Natural killer cell (primary cell): ENCODE measurements at regions not wholly inside any gene's neighbourhood (a gene's known extent, or its start where the extent isn't known, plus 50 kb on each side); places are given as distances from the start of the nearest gene placed in this dataset.
A peak's percentile ranks its signal among the peaks of the same experiment; 100 is the strongest.

ENCODE experiments used
- ATAC-seq, 3 donors: fragments of 150-1000 bp in 2 of 3; fragments of 200-7000 bp in 1 of 3; cut with Tn5 transposase; 1 replicate in 1 of 3; 2 replicates in 2 of 3; pipeline ENCODE4 v1.10.0; 2021; ENCODE audit warnings: mild to moderate bottlenecking in 2 of 3, moderate library complexity in 2 of 3
- DNase-seq, 2 donors: peaks; one replicate each; pipeline versions ENCODE4 v3.0.0 to v3.0.0-alpha.2; 2013 to 2021; ENCODE audit warnings: mixed read lengths in 1 of 2
- H3K27ac ChIP-seq: one replicate; pipeline ENCODE4 v1.5.1; 2013; ENCODE audit warnings: mild to moderate bottlenecking, low read length
- H3K27me3 ChIP-seq: one replicate; pipeline ENCODE4 v1.6.1; 2013; ENCODE audit warnings: low read length; ENCODE audit not compliant: control insufficient read depth, insufficient read depth
- H3K36me3 ChIP-seq: one replicate; pipeline ENCODE4 v1.6.1; 2013; ENCODE audit warnings: low read length; ENCODE audit not compliant: control insufficient read depth, insufficient read depth
- H3K4me1 ChIP-seq: one replicate; pipeline ENCODE4 v1.6.1; 2013; ENCODE audit warnings: low read length; ENCODE audit not compliant: control insufficient read depth, insufficient read depth
- H3K4me3 ChIP-seq: one replicate; pipeline ENCODE4 v1.5.1; 2013; ENCODE audit warnings: low read length
- H3K9me3 ChIP-seq: one replicate; pipeline ENCODE4 v1.6.1; 2013; ENCODE audit warnings: low read length; ENCODE audit not compliant: control insufficient read depth, insufficient read depth
- H3K27ac Mint-ChIP-seq, 2 donors: one replicate each; pipeline ENCODE4 v1.8.0; 2022; ENCODE audit warnings: mild to moderate bottlenecking in 2 of 2, mixed read lengths in 2 of 2, moderate library complexity in 1 of 2
- H3K27me3 Mint-ChIP-seq, 2 donors: one replicate each; pipeline ENCODE4 v1.8.0; 2022; ENCODE audit warnings: low read depth in 2 of 2, mixed read lengths in 2 of 2
- H3K36me3 Mint-ChIP-seq: one replicate; pipeline ENCODE4 v1.8.0; 2022; ENCODE audit warnings: mixed read lengths
- H3K4me1 Mint-ChIP-seq, 2 donors: one replicate each; pipeline ENCODE4 v1.8.0; 2022; ENCODE audit warnings: mixed read lengths in 2 of 2
- H3K4me3 Mint-ChIP-seq: one replicate; pipeline ENCODE4 v1.8.0; 2022; ENCODE audit warnings: mild to moderate bottlenecking, moderate library complexity, mixed read lengths
- H3K9me3 Mint-ChIP-seq, 2 donors: one replicate each; pipeline ENCODE4 v1.8.0; 2022; ENCODE audit warnings: mixed read lengths in 2 of 2
- CTCF ChIP-seq: fragments of 200-600 bp; IDR thresholded peaks from one replicate; pipeline ENCODE4 v1.8.0; 2022; ENCODE audit warnings: antibody characterized with exemption
- WGBS: methylation state at CpG from one replicate; pipeline ENCODE4 v1.1.7; 2013; ENCODE audit warnings: missing lambda C conversion rate; ENCODE audit not compliant: insufficient coverage; 5-methylcytosine and 5-hydroxymethylcytosine counted together
- intact Hi-C: fragments of 100-400 bp; cut with micrococcal nuclease; formaldehyde crosslinking; loops from one replicate; pipeline ENCODE4 v1.14.2; 2022

DNA sequence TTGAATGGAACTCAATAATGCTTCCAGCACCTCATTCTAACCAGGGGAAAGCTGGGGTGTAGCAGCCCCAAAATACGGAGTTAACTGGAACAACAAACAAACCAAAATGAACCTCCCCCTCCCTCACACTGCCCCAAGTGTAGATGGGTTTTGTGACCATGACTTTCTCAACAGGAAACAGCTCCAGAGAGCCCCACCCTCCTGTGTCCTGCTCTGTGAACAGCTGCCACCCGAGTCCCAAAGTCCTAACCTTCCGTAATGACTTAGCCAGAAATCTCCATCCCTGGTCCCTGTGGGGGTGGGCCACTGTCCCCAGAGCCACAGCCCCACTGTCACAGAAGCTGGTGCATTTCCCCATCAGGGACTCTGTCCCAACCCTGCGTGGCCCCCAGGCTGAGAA lies 155.4 kb downstream of the CRYBB2 start:
- Histone ChIP-seq H3K36me3 (peaks cover 10% of the 10 kb centered on the region), H3K4me1 (no peaks in the 10 kb centered on the region), H3K27me3 (no peaks in the 10 kb centered on the region), H3K27ac (no peak overlapping the region), H3K9me3 (no peaks in the 10 kb centered on the region), H3K4me3 (no peak overlapping the region)
- Mint-ChIP-seq H3K4me1 (peaks cover 20 to 22% of the 10 kb centered on the region in 2 donors), H3K27ac (peak overlapping the region in 1 of 2 donors; percentile 20), H3K27me3 (no peaks in the 10 kb centered on the region), H3K4me3 (no peak overlapping the region), H3K9me3 (no peaks in the 10 kb centered on the region), H3K36me3 (no peaks in the 10 kb centered on the region)
- WGBS: 85% methylated on average over 4 of the region's 4 CpGs
- intact Hi-C loops: no loop called here
- ATAC-seq (no peak), DNase-seq (no peak)
- TF ChIP-seq CTCF: no peak

- no peak for ATAC-seq
- Histone ChIP-seq H3K27me3 (no peaks in the 10 kb centered on the region), H3K36me3 (peaks cover 14% of the 10 kb centered on the region), H3K4me3 (no peak overlapping the region), H3K9me3 (no peaks in the 10 kb centered on the region), H3K4me1 (no peaks in the 10 kb centered on the region), H3K27ac (no peak overlapping the region)
- DNase-seq: no peak
- Mint-ChIP-seq H3K27ac (no peak overlapping the region), H3K9me3 (no peaks in the 10 kb centered on the region), H3K36me3 (no peaks in the 10 kb centered on the region), H3K4me3 (no peak overlapping the region), H3K27me3 (no peaks in the 10 kb centered on the region), H3K4me1 (peaks cover 13 to 19% of the 10 kb centered on the region in 2 donors)
- intact Hi-C loops: no loop called here
- 99% methylated on average over 9 of the region's 11 CpGs for WGBS
- no peak for TF ChIP-seq CTCF
Measured at GRCh38 chr22:25375683-25376082, 156.2 kb downstream of the CRYBB2 start.

DNA sequence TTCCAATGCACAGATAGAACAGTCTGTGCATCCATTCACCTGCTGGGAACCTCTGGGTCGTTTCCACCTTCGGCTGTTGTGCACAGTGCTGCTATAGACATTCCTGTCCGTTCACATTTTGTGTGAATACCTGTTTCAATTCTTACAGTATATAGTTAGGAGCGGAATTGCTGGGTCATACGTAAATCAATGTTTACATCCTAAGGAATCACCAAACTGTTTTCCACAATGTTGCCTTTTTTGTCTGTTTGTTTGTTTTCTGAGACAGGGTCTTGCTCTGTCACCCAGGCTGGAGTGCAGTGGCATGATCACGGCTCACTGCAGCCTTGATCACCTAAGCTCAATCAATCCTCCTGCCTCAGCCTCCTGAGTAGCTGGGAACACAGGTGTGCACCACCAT lies 158.3 kb downstream of the CRYBB2 start:
- no peak overlapping the region for H3K4me3 Mint-ChIP-seq
- Histone ChIP-seq H3K4me3 (no peak overlapping the region), H3K4me1 (no peaks in the 10 kb centered on the region), H3K27ac (no peak overlapping the region), H3K9me3 (no peaks in the 10 kb centered on the region), H3K27me3 (no peaks in the 10 kb centered on the region), H3K36me3 (peaks cover 14% of the 10 kb centered on the region)
- intact Hi-C loops: no loop called here
- H3K36me3 Mint-ChIP-seq: no peaks in the 10 kb centered on the region
- ATAC-seq (no peak), DNase-seq (no peak)
- peaks cover 12 to 24% of the 10 kb centered on the region in 2 donors for H3K4me1 Mint-ChIP-seq
- WGBS: 95% methylated on average over 6 of the region's 6 CpGs
- no peaks in the 10 kb centered on the region for H3K27me3 Mint-ChIP-seq
- no peak for TF ChIP-seq CTCF
- H3K27ac Mint-ChIP-seq: no peak overlapping the region
- no peaks in the 10 kb centered on the region for H3K9me3 Mint-ChIP-seq

- TF ChIP-seq CTCF: no peak
- Histone ChIP-seq H3K4me1 (peaks cover under 1% of the 10 kb centered on the region), H3K4me3 (no peak overlapping the region), H3K27me3 (no peaks in the 10 kb centered on the region), H3K9me3 (no peaks in the 10 kb centered on the region), H3K36me3 (peaks cover 10% of the 10 kb centered on the region), H3K27ac (no peak overlapping the region)
- Mint-ChIP-seq H3K9me3 (no peaks in the 10 kb centered on the region), H3K27me3 (no peaks in the 10 kb centered on the region), H3K27ac (no peak overlapping the region), H3K36me3 (no peaks in the 10 kb centered on the region), H3K4me3 (no peak overlapping the region), H3K4me1 (peaks cover 6 to 21% of the 10 kb centered on the region in 2 donors)
- intact Hi-C loops: no loop called here
- 98% methylated on average over 4 of the region's 5 CpGs for WGBS
- DNase-seq (no peak), ATAC-seq (no peak)
Measured at GRCh38 chr22:25380122-25380747, 160.8 kb downstream of the CRYBB2 start.
